DND-41 (cell line): ENCODE measurements at regions not wholly inside any gene's neighbourhood (a gene's known extent, or its start where the extent isn't known, plus 50 kb on each side); places are given as distances from the start of the nearest gene placed in this dataset.

ENCODE experiments used
- EZH2 ChIP-seq: IDR thresholded peaks from 3 replicates; pipeline ENCODE4 v1.6.1; 2012; ENCODE audit warnings: borderline replicate concordance, low read depth, mild to moderate bottlenecking, moderate library complexity, low read length, inconsistent platforms; ENCODE audit not compliant: severe bottlenecking
- TF ChIP-seq, protein P1 (sequence below): IDR thresholded peaks from 2 replicates; pipeline ENCODE4 v1.5.1; 2012; ENCODE audit warnings: borderline replicate concordance, low read length, moderate library complexity, mild to moderate bottlenecking; ENCODE audit not compliant: poor library complexity, severe bottlenecking; ENCODE audit errors: extremely low read depth

GRCh38 chr2:120890566-120891360 is 155.1 kb downstream of the GLI2 start:
- TF ChIP-seq, protein P1, sequence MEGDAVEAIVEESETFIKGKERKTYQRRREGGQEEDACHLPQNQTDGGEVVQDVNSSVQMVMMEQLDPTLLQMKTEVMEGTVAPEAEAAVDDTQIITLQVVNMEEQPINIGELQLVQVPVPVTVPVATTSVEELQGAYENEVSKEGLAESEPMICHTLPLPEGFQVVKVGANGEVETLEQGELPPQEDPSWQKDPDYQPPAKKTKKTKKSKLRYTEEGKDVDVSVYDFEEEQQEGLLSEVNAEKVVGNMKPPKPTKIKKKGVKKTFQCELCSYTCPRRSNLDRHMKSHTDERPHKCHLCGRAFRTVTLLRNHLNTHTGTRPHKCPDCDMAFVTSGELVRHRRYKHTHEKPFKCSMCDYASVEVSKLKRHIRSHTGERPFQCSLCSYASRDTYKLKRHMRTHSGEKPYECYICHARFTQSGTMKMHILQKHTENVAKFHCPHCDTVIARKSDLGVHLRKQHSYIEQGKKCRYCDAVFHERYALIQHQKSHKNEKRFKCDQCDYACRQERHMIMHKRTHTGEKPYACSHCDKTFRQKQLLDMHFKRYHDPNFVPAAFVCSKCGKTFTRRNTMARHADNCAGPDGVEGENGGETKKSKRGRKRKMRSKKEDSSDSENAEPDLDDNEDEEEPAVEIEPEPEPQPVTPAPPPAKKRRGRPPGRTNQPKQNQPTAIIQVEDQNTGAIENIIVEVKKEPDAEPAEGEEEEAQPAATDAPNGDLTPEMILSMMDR, result no peak
- TF ChIP-seq EZH2, result no peak
